Liver (tissue), 3 donors: ENCODE measurements at regions not wholly inside any gene's neighbourhood (a gene's known extent, or its start where the extent isn't known, plus 50 kb on each side); places are given as distances from the start of the nearest gene placed in this dataset.

ENCODE experiments used
- ATF3 ChIP-seq: IDR thresholded peaks from 2 replicates; pipeline ENCODE4 v1.6.1; 2016; ENCODE audit warnings: antibody characterized with exemption
- CTCF ChIP-seq: fragments of 150-350 bp; IDR thresholded peaks from 2 replicates; pipeline ENCODE4 v1.5.1; 2017; ENCODE audit warnings: improper control_type of control experiment, low read depth, low read length; ENCODE audit not compliant: missing input control
- EGR1 ChIP-seq, 2 donors: IDR thresholded peaks; 2 replicates each; pipeline ENCODE4 v1.6.1; 2016 to 2018; ENCODE audit warnings: antibody characterized with exemption in 2 of 2, low read depth in 2 of 2
- GABPA ChIP-seq, 2 donors: IDR thresholded peaks in 1 of 2; conservative IDR thresholded peaks in 1 of 2; 2 replicates each; pipeline ENCODE4 v1.6.1; 2016; ENCODE audit warnings: antibody characterized with exemption in 2 of 2, mild to moderate bottlenecking in 1 of 2, moderate library complexity in 1 of 2
- HNF4G ChIP-seq: IDR thresholded peaks from 2 replicates; pipeline ENCODE4 v1.6.1; 2016; ENCODE audit warnings: antibody characterized with exemption
- MAX ChIP-seq: IDR thresholded peaks from 2 replicates; pipeline ENCODE4 v1.6.1; 2016; ENCODE audit warnings: antibody characterized with exemption
- RAD21 ChIP-seq, 2 donors: IDR thresholded peaks; 2 replicates each; pipeline ENCODE4 v1.6.1; 2016; ENCODE audit warnings: antibody characterized with exemption in 2 of 2, mild to moderate bottlenecking in 2 of 2
- REST ChIP-seq: IDR thresholded peaks from 2 replicates; pipeline ENCODE4 v1.6.1; 2016; ENCODE audit warnings: antibody characterized with exemption, mild to moderate bottlenecking
- RXRA ChIP-seq, 2 donors: IDR thresholded peaks; 2 replicates each; pipeline ENCODE4 v1.6.1; 2017 to 2018; ENCODE audit warnings: antibody characterized with exemption in 2 of 2, mild to moderate bottlenecking in 1 of 2
- SP1 ChIP-seq: IDR thresholded peaks from 2 replicates; pipeline ENCODE4 v1.6.1; 2018; ENCODE audit warnings: antibody characterized with exemption, mild to moderate bottlenecking
- TAF1 ChIP-seq: conservative IDR thresholded peaks from 2 replicates; pipeline ENCODE4 v1.6.1; 2016; ENCODE audit warnings: antibody characterized with exemption, mild to moderate bottlenecking
- ZBTB33 ChIP-seq: IDR thresholded peaks from 2 replicates; pipeline ENCODE4 v1.6.1; 2016; ENCODE audit warnings: antibody characterized with exemption
- donor health status: healthy.
- donor health status: healthy.

GRCh38 chr22:47439643-47440265 lies 677.3 kb downstream of the TBC1D22A start:
- TF ChIP-seq ATF3, result no peak
- no peak for TF ChIP-seq CTCF
- TF ChIP-seq TAF1, result no peak
- no peak for TF ChIP-seq GABPA (IDR thresholded peaks at IDR 0.05 in 1 of 2, conservative IDR thresholded peaks at IDR 0.05 in 1 of 2)
- TF ChIP-seq HNF4G, result no peak
- TF ChIP-seq ZBTB33, result no peak
- TF ChIP-seq SP1, result no peak
- TF ChIP-seq REST, result no peak
- no peak for TF ChIP-seq MAX
- no peak for TF ChIP-seq RXRA (IDR thresholded peaks at IDR 0.05)
- TF ChIP-seq RAD21 (IDR thresholded peaks at IDR 0.05), result no peak
- TF ChIP-seq EGR1 (IDR thresholded peaks at IDR 0.05; ENCODE audit: low read depth in 2 of 2), result no peak
